HCT116 (cell line): ENCODE measurements at regions not wholly inside any gene's neighbourhood (a gene's known extent, or its start where the extent isn't known, plus 50 kb on each side); places are given as distances from the start of the nearest gene placed in this dataset.

Experiments used
- ATAC-seq: fragments of 200-7000 bp; cut with Tn5 transposase; 2 replicates; pipeline ENCODE4 v1.9.1; 2020; ENCODE audit warnings: mild to moderate bottlenecking, moderate library complexity
- BruUV-seq: library from RNA; stranded (reverse); fragments of 400-500 nt; replicated peaks from 2 replicates; lab custom pipeline; 2021; lab: Mats Ljungman, UMichigan
- CTCF ChIA-PET: fragments of 300-600 bp; sonication (Branson Sonifier 250); formaldehyde crosslinking; loops from one replicate; lab custom pipeline; 2021; ENCODE audit warnings: antibody characterized with exemption; lab: Charles Lee
- POLR2A ChIA-PET: fragments of 300-600, 350-600 bp; sonication (Branson Sonifier 250); formaldehyde crosslinking; loops from one replicate; lab custom pipeline; 2021; ENCODE audit warnings: antibody characterized with exemption; lab: Charles Lee
- RAD21 ChIA-PET, 2 experiments: fragments of 300-600 bp; sonication (Branson Sonifier 250); formaldehyde crosslinking; loops; one replicate each; lab custom pipeline; 2023; ENCODE audit warnings: low total read pairs in 2 of 2; ENCODE audit not compliant: uncharacterized antibody in 2 of 2, unreplicated experiment in 2 of 2, low non-redundant PET in 1 of 2; lab: Charles Lee
- DNase-seq: peaks from one replicate; pipeline ENCODE4 v3.0.0-alpha.2; 2010; ENCODE audit warnings: low read depth, low spot score
- H2AFZ ChIP-seq: fragments of 200-600 bp; shearing (Covaris generic), sonication (generic); 2 replicates; pipeline ENCODE4 v1.6.1; 2017; ENCODE audit warnings: low read depth, mixed run types, mixed read lengths, antibody characterized with exemption, low read length; ENCODE audit not compliant: poor library complexity, severe bottlenecking
- H3K27ac ChIP-seq: 2 replicates; pipeline ENCODE4 v1.5.1; 2012; ENCODE audit warnings: low read depth, low read length
- H3K27me3 ChIP-seq: fragments of 200-600 bp; sonication (generic); 2 replicates; pipeline ENCODE4 v1.6.1; 2016; ENCODE audit warnings: mixed run types, low read length, mixed read lengths; ENCODE audit not compliant: insufficient read depth
- H3K36me3 ChIP-seq, 2 experiments: fragments of 200-500 bp in 1 of 2; fragments of 200-600 bp in 1 of 2; sonication (Bioruptor generic) in 1 of 2; sonication (generic) in 1 of 2; 2 replicates each; pipeline versions ENCODE4 v1.5.1 to v1.6.1; 2014 to 2016; ENCODE audit warnings: low read length in 2 of 2, inconsistent platforms in 1 of 2, mixed read lengths in 1 of 2, mixed run types in 1 of 2; ENCODE audit not compliant: insufficient read depth in 2 of 2, control insufficient read depth in 1 of 2
- H3K4me1 ChIP-seq, 2 experiments: fragments of 200-600 bp in 1 of 2; sonication (generic) in 1 of 2; 2 replicates each; pipeline versions ENCODE4 v1.5.1 to v1.6.1; 2012 to 2017; ENCODE audit warnings: low read length in 2 of 2, inconsistent platforms in 1 of 2, mild to moderate bottlenecking in 1 of 2, mixed read lengths in 1 of 2, mixed run types in 1 of 2, moderate library complexity in 1 of 2; ENCODE audit not compliant: insufficient read depth in 2 of 2, control insufficient read depth in 1 of 2
- H3K4me2 ChIP-seq: fragments of 200-600 bp; sonication (generic); 2 replicates; pipeline ENCODE4 v1.6.1; 2017; ENCODE audit warnings: mixed run types, low read length, mixed read lengths
- H3K4me3 ChIP-seq, 2 experiments: fragments of 200-600 bp in 1 of 2; sonication (generic) in 1 of 2; replicated peaks in 1 of 2; 2 replicates each; pipeline ENCODE4 v1.5.1; 2011 to 2016; ENCODE audit warnings: low read length in 2 of 2, control low read depth in 1 of 2, low read depth in 1 of 2, mild to moderate bottlenecking in 1 of 2, mixed read lengths in 1 of 2, mixed run types in 1 of 2
- H3K79me2 ChIP-seq: fragments of 200-600 bp; sonication (generic); 2 replicates; pipeline ENCODE4 v1.6.1; 2017; ENCODE audit warnings: mild to moderate bottlenecking, mixed run types, low read length, moderate library complexity, mixed read lengths; ENCODE audit not compliant: insufficient read depth
- H3K9ac ChIP-seq: fragments of 200-600 bp; sonication (generic); 2 replicates; pipeline ENCODE4 v1.6.1; 2016; ENCODE audit warnings: low read length, mixed read lengths
- H3K9me2 ChIP-seq: fragments of 200-600 bp; sonication (generic), shearing (Covaris generic); 2 replicates; pipeline ENCODE4 v1.6.1; 2017; ENCODE audit warnings: mixed run types, mild to moderate bottlenecking, moderate library complexity; ENCODE audit not compliant: insufficient read depth
- H3K9me3 ChIP-seq, 2 experiments: fragments of 200-500 bp in 1 of 2; fragments of 200-600 bp in 1 of 2; sonication (Bioruptor generic) in 1 of 2; sonication (generic) in 1 of 2; 2 replicates each; pipeline ENCODE4 v1.6.1; 2014 to 2017; ENCODE audit warnings: low read length in 2 of 2, mixed read lengths in 2 of 2, inconsistent platforms in 1 of 2, low read depth in 1 of 2, mild to moderate bottlenecking in 1 of 2, mixed run types in 1 of 2, moderate library complexity in 1 of 2; ENCODE audit not compliant: control insufficient read depth in 1 of 2, insufficient read depth in 1 of 2
- H4K20me1 ChIP-seq: fragments of 200-600 bp; sonication (generic), shearing (Covaris generic); 2 replicates; pipeline ENCODE4 v1.6.1; 2017; ENCODE audit warnings: mixed run types, mild to moderate bottlenecking, moderate library complexity; ENCODE audit not compliant: insufficient read depth
- CBX3 ChIP-seq: IDR thresholded peaks from 2 replicates; pipeline ENCODE4 v1.6.1; 2012; ENCODE audit warnings: low read depth
- CEBPB ChIP-seq: IDR thresholded peaks from 2 replicates; pipeline ENCODE4 v1.6.1; 2012; ENCODE audit warnings: low read depth
- EGR1 ChIP-seq: IDR thresholded peaks from 2 replicates; pipeline ENCODE4 v1.6.1; 2012; ENCODE audit warnings: low read depth
- ELF1 ChIP-seq: IDR thresholded peaks from 2 replicates; pipeline ENCODE4 v1.6.1; 2012; ENCODE audit warnings: low read depth, borderline replicate concordance
- EZH2 ChIP-seq: fragments of 200-600 bp; sonication (generic); IDR thresholded peaks from 2 replicates; pipeline ENCODE4 v1.6.1; 2017; ENCODE audit warnings: antibody characterized with exemption, mixed run types
- FOSL1 ChIP-seq: IDR thresholded peaks from 2 replicates; pipeline ENCODE4 v1.6.1; 2012; ENCODE audit warnings: low read depth
- JUND ChIP-seq: IDR thresholded peaks from 2 replicates; pipeline ENCODE4 v1.6.1; 2012
- POLR2A ChIP-seq: IDR thresholded peaks from 2 replicates; pipeline ENCODE4 v1.7.0; 2011; ENCODE audit warnings: borderline replicate concordance; ENCODE audit not compliant: insufficient read depth, insufficient read length; ENCODE audit errors: extremely low read depth
- RAD21 ChIP-seq: IDR thresholded peaks from 2 replicates; pipeline ENCODE4 v1.6.1; 2012; ENCODE audit warnings: low read depth, mild to moderate bottlenecking
- SIN3A ChIP-seq: IDR thresholded peaks from 2 replicates; pipeline ENCODE4 v1.6.1; 2012; ENCODE audit warnings: low read depth
- SP1 ChIP-seq: IDR thresholded peaks from 2 replicates; pipeline ENCODE4 v1.6.1; 2012; ENCODE audit warnings: low read depth
- SRF ChIP-seq: IDR thresholded peaks from 2 replicates; pipeline ENCODE4 v1.6.1; 2012; ENCODE audit warnings: low read depth
- TCF7L2 ChIP-seq: IDR thresholded peaks from 2 replicates; pipeline ENCODE4 v1.7.0; 2011; ENCODE audit warnings: borderline replicate concordance, inconsistent platforms; ENCODE audit not compliant: insufficient read depth, insufficient read length; ENCODE audit errors: extremely low read depth
- YY1 ChIP-seq: IDR thresholded peaks from 2 replicates; pipeline ENCODE4 v1.6.1; 2011; ENCODE audit warnings: low read length, low read depth, moderate library complexity, mild to moderate bottlenecking; ENCODE audit not compliant: insufficient replicate concordance; ENCODE audit errors: extremely low read depth
- ZFX ChIP-seq: fragments of 450-650 bp; IDR thresholded peaks from 2 replicates; pipeline ENCODE4 v1.6.1; 2017
- ZNF274 ChIP-seq: fragments of 200-500 bp; sonication (Bioruptor generic); IDR thresholded peaks from 2 replicates; pipeline ENCODE4 v1.6.1; 2014; ENCODE audit warnings: mild to moderate bottlenecking, low read depth, low read length, inconsistent platforms
- intact Hi-C: fragments of 100-400 bp; cut with micrococcal nuclease; formaldehyde crosslinking; loops from 2 replicates; pipeline ENCODE4 v1.10.0; 2022
- TF ChIP-seq, protein P1 (sequence below): IDR thresholded peaks from 2 replicates; pipeline ENCODE4 v1.6.1; 2012
- TF ChIP-seq, protein P2 (sequence below), 3 experiments: fragments of 200-600 bp in 1 of 3; sonication (generic) in 1 of 3; IDR thresholded peaks in 2 of 3; conservative IDR thresholded peaks in 1 of 3; 2 replicates each; pipeline ENCODE4 v1.5.1; 2012 to 2017; ENCODE audit warnings: low read depth in 2 of 3, low read length in 2 of 3, antibody characterized with exemption in 1 of 3, borderline replicate concordance in 1 of 3, control low read depth in 1 of 3, mild to moderate bottlenecking in 1 of 3, mixed read lengths in 1 of 3, mixed run types in 1 of 3, moderate library complexity in 1 of 3; ENCODE audit not compliant: insufficient read depth in 1 of 3
- TF ChIP-seq, protein P3 (sequence below): IDR thresholded peaks from 2 replicates; pipeline ENCODE4 v1.6.1; 2012; ENCODE audit warnings: low read depth
- TF ChIP-seq, protein P4 (sequence below): IDR thresholded peaks from 2 replicates; pipeline ENCODE4 v1.6.1; 2012

DNA sequence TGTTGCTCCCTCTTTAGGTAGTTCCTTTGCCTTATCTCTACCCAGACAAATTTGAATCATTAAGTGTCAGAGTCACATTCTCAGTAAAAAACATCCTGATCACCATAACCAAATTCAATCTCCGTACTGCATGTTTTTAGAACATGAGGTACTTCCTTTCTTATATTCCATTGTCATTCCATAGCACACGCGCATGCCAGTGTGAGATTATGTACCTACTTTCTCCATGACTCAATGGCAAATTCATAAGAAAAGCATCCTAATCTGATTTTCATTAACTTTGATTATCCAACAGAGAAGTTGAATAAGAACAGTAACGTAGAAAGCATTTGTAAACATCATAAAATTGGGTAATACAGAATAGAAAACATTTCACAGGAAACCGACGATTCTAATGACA is 1118.6 kb upstream of the CDH9 start:
- H3K4me1 ChIP-seq = no peaks in the 10 kb centered on the region
- no peak overlapping the region for H2AFZ ChIP-seq
- TF ChIP-seq, protein P1, sequence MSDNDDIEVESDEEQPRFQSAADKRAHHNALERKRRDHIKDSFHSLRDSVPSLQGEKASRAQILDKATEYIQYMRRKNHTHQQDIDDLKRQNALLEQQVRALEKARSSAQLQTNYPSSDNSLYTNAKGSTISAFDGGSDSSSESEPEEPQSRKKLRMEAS = no peak
- TF ChIP-seq JUND (no peak), EZH2 (no peak), TCF7L2 (no peak), FOSL1 (no peak), CBX3 (no peak), ELF1 (no peak), SIN3A (no peak), EGR1 (no peak), SP1 (no peak), ZFX (no peak), CEBPB (no peak), SRF (no peak), YY1 (no peak), RAD21 (no peak), ZNF274 (no peak), POLR2A (no peak)
- TF ChIP-seq, protein P2, sequence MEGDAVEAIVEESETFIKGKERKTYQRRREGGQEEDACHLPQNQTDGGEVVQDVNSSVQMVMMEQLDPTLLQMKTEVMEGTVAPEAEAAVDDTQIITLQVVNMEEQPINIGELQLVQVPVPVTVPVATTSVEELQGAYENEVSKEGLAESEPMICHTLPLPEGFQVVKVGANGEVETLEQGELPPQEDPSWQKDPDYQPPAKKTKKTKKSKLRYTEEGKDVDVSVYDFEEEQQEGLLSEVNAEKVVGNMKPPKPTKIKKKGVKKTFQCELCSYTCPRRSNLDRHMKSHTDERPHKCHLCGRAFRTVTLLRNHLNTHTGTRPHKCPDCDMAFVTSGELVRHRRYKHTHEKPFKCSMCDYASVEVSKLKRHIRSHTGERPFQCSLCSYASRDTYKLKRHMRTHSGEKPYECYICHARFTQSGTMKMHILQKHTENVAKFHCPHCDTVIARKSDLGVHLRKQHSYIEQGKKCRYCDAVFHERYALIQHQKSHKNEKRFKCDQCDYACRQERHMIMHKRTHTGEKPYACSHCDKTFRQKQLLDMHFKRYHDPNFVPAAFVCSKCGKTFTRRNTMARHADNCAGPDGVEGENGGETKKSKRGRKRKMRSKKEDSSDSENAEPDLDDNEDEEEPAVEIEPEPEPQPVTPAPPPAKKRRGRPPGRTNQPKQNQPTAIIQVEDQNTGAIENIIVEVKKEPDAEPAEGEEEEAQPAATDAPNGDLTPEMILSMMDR (IDR thresholded peaks at IDR 0.05 in 2 of 3, conservative IDR thresholded peaks at IDR 0.05 in 1 of 3; ENCODE audit: borderline replicate concordance in 1 of 3, insufficient read depth in 1 of 3, low read depth in 2 of 3, low read length in 2 of 3) = no peak
- TF ChIP-seq, protein P3, sequence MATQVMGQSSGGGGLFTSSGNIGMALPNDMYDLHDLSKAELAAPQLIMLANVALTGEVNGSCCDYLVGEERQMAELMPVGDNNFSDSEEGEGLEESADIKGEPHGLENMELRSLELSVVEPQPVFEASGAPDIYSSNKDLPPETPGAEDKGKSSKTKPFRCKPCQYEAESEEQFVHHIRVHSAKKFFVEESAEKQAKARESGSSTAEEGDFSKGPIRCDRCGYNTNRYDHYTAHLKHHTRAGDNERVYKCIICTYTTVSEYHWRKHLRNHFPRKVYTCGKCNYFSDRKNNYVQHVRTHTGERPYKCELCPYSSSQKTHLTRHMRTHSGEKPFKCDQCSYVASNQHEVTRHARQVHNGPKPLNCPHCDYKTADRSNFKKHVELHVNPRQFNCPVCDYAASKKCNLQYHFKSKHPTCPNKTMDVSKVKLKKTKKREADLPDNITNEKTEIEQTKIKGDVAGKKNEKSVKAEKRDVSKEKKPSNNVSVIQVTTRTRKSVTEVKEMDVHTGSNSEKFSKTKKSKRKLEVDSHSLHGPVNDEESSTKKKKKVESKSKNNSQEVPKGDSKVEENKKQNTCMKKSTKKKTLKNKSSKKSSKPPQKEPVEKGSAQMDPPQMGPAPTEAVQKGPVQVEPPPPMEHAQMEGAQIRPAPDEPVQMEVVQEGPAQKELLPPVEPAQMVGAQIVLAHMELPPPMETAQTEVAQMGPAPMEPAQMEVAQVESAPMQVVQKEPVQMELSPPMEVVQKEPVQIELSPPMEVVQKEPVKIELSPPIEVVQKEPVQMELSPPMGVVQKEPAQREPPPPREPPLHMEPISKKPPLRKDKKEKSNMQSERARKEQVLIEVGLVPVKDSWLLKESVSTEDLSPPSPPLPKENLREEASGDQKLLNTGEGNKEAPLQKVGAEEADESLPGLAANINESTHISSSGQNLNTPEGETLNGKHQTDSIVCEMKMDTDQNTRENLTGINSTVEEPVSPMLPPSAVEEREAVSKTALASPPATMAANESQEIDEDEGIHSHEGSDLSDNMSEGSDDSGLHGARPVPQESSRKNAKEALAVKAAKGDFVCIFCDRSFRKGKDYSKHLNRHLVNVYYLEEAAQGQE = no peak
- TF ChIP-seq, protein P4, sequence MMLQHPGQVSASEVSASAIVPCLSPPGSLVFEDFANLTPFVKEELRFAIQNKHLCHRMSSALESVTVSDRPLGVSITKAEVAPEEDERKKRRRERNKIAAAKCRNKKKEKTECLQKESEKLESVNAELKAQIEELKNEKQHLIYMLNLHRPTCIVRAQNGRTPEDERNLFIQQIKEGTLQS = no peak
- H3K79me2 ChIP-seq = no peaks in the 10 kb centered on the region
- no peak overlapping the region for H3K27ac ChIP-seq
- no peak overlapping the region for H3K4me2 ChIP-seq
- no peak for DNase-seq
- no peaks in the 10 kb centered on the region for H3K36me3 ChIP-seq
- ATAC-seq = no peak
- no TSS peak for BruUV-seq
- ChIA-PET POLR2A (no interaction called here), CTCF (no interaction called here), RAD21 (no interaction called here)
- H4K20me1 ChIP-seq = no peaks in the 10 kb centered on the region
- no peaks in the 10 kb centered on the region for H3K9me2 ChIP-seq
- H3K27me3 ChIP-seq = no peaks in the 10 kb centered on the region
- peaks cover 7 to 19% of the 10 kb centered on the region in 2 experiments; a peak in 3 of 4 replicates for H3K9me3 ChIP-seq
- no peak overlapping the region for H3K4me3 ChIP-seq
- H3K9ac ChIP-seq = no peak overlapping the region
- intact Hi-C loops = no loop called here
